OCI-LY7 (cell line): ENCODE measurements at regions not wholly inside any gene's neighbourhood (a gene's known extent, or its start where the extent isn't known, plus 50 kb on each side); places are given as distances from the start of the nearest gene placed in this dataset.

Experiments
- EZH2phosphoT487 ChIP-seq: fragments of 200-600 bp; sonication (generic); IDR thresholded peaks from 2 replicates; pipeline ENCODE4 v1.6.1; 2018; ENCODE audit warnings: low read depth, borderline replicate concordance, mild to moderate bottlenecking, mixed run types, antibody characterized with exemption, low read length, moderate library complexity, mixed read lengths
- TF ChIP-seq, protein P1 (sequence below): fragments of 200-600 bp; sonication (generic); conservative IDR thresholded peaks from 2 replicates; pipeline ENCODE4 v1.5.1; 2014; ENCODE audit warnings: mild to moderate bottlenecking, antibody characterized with exemption, low read length, moderate library complexity, mixed read lengths

DNA sequence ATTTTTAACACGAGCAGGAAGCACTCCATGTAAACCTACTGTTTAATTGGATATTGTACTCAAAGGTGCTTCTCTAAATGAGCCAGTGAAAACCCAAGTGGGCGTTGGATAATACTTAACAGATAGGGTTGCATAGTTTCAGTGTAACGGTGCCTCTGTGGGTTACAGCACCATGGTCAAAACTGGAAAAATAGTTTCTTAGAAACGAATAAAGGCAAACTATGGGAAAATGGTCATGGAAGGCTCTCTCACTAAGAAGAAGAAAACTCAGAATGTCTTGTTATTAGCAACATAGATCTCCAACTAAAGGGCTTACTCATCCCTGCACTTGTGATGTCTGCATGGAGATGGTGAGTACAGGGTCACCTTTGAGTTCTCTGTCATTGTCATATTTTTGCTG lies 59.1 kb upstream of the NEDD9 start:
- TF ChIP-seq, protein P1, sequence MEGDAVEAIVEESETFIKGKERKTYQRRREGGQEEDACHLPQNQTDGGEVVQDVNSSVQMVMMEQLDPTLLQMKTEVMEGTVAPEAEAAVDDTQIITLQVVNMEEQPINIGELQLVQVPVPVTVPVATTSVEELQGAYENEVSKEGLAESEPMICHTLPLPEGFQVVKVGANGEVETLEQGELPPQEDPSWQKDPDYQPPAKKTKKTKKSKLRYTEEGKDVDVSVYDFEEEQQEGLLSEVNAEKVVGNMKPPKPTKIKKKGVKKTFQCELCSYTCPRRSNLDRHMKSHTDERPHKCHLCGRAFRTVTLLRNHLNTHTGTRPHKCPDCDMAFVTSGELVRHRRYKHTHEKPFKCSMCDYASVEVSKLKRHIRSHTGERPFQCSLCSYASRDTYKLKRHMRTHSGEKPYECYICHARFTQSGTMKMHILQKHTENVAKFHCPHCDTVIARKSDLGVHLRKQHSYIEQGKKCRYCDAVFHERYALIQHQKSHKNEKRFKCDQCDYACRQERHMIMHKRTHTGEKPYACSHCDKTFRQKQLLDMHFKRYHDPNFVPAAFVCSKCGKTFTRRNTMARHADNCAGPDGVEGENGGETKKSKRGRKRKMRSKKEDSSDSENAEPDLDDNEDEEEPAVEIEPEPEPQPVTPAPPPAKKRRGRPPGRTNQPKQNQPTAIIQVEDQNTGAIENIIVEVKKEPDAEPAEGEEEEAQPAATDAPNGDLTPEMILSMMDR: no peak
- no peak for TF ChIP-seq EZH2phosphoT487
